CD4-positive, alpha-beta T cell (primary cell): ENCODE measurements at regions not wholly inside any gene's neighbourhood (a gene's known extent, or its start where the extent isn't known, plus 50 kb on each side); places are given as distances from the start of the nearest gene placed in this dataset.

ENCODE experiments used
- ATAC-seq: fragments of 200-7000 bp; cut with Tn5 transposase; one replicate; pipeline ENCODE4 v1.10.0; 2022; ENCODE audit warnings: mild to moderate bottlenecking; ENCODE audit not compliant: poor library complexity
- CTCF ChIA-PET: fragments of 350-600 bp; sonication (Branson Sonifier 250); formaldehyde crosslinking; loops from one replicate; lab custom pipeline; 2021; ENCODE audit warnings: antibody characterized with exemption, inconsistent platforms; lab: Charles Lee
- POLR2A ChIA-PET: fragments of 350-600 bp; sonication (Branson Sonifier 250); formaldehyde crosslinking; loops from one replicate; lab custom pipeline; 2021; ENCODE audit warnings: antibody characterized with exemption, inconsistent platforms; lab: Charles Lee
- DNase-seq, 14 experiments: peaks; one replicate each; pipeline ENCODE4 v3.0.0-alpha.2; 2013 to 2020; ENCODE audit warnings: mixed read lengths in 2 of 14
- H3K27ac ChIP-seq, 2 donors: one replicate each; pipeline versions ENCODE4 v1.5.1 to v1.7.0; 2013; ENCODE audit warnings: low read length in 2 of 2, low read depth in 1 of 2, mild to moderate bottlenecking in 1 of 2
- H3K27me3 ChIP-seq, 2 experiments: 1 replicate in 1 of 2; 2 replicates in 1 of 2; pipeline versions ENCODE4 v1.6.1 to v1.7.0; 2013; ENCODE audit warnings: low read length in 2 of 2, control low read depth in 1 of 2, mild to moderate bottlenecking in 1 of 2, moderate library complexity in 1 of 2; ENCODE audit not compliant: insufficient read depth in 2 of 2, control insufficient read depth in 1 of 2
- H3K36me3 ChIP-seq: one replicate; pipeline ENCODE4 v1.6.1; 2013; ENCODE audit warnings: low read length, control low read depth; ENCODE audit not compliant: insufficient read depth
- H3K4me1 ChIP-seq: one replicate; pipeline ENCODE4 v1.6.1; 2013; ENCODE audit warnings: low read length, control low read depth; ENCODE audit not compliant: insufficient read depth
- H3K4me3 ChIP-seq: one replicate; pipeline ENCODE4 v1.5.1; 2013; ENCODE audit warnings: mild to moderate bottlenecking, low read length, moderate library complexity
- H3K9me3 ChIP-seq, 2 experiments: 1 replicate in 1 of 2; 2 replicates in 1 of 2; pipeline versions ENCODE4 v1.6.1 to v1.7.0; 2013; ENCODE audit warnings: low read length in 2 of 2, mild to moderate bottlenecking in 2 of 2, control low read depth in 1 of 2, moderate library complexity in 1 of 2; ENCODE audit not compliant: control insufficient read depth in 1 of 2, insufficient read depth in 1 of 2
- H3K27ac Mint-ChIP-seq: one replicate; pipeline ENCODE4 v1.8.0; 2020; ENCODE audit warnings: mixed read lengths
- H3K27me3 Mint-ChIP-seq: one replicate; pipeline ENCODE4 v1.8.0; 2021; ENCODE audit warnings: mixed read lengths
- H3K36me3 Mint-ChIP-seq: one replicate; pipeline ENCODE4 v1.8.0; 2021; ENCODE audit warnings: low read depth, mixed read lengths
- H3K4me1 Mint-ChIP-seq: one replicate; pipeline ENCODE4 v1.8.0; 2021; ENCODE audit warnings: low read depth, mixed read lengths
- H3K4me3 Mint-ChIP-seq: one replicate; pipeline ENCODE4 v1.8.0; 2020; ENCODE audit warnings: mild to moderate bottlenecking, mixed read lengths
- H3K9me3 Mint-ChIP-seq: one replicate; pipeline ENCODE4 v1.8.0; 2020; ENCODE audit warnings: mixed read lengths
- intact Hi-C, 2 experiments: fragments of 100-400 bp; cut with DNase I in 1 of 2; cut with micrococcal nuclease in 1 of 2; formaldehyde crosslinking; loops; one replicate each; pipeline versions ENCODE4 v1.15.1 to v1.9.0; 2023 to 2025; cut with DNase I, micrococcal nuclease
- TF ChIP-seq, protein P1 (sequence below): fragments of 200-600 bp; IDR thresholded peaks from one replicate; pipeline ENCODE4 v1.8.0; 2022; ENCODE audit warnings: antibody characterized with exemption, mild to moderate bottlenecking

DNA sequence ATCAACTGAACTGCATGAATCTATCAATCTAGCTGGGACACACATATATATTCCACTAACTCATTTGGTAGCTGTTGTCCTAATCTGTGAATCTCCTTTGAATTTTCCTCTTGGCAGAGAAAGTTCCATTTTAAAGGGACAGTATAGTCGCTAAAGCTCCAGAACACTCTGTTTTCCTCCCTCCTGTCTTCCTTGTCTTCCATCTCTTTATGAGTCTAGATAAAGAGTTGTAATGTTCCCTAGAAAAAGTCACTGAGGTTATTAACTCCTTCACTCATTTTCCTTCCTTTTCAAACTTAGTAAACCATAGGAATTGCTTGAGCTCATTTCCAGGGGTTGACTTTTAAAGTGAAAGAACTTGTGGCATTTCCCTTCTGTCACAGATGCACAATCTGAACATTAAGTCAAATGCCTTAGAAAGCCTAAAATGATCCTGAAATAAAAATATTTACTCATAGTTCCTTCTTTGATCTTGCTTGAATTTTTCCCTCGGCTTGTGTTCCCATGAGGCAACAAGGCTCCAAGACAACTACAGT, 198.4 kb downstream of the TRIM27 start:
- H3K4me3 Mint-ChIP-seq = no peak overlapping the region
- H3K36me3 ChIP-seq = no peaks in the 10 kb centered on the region
- TF ChIP-seq, protein P1, sequence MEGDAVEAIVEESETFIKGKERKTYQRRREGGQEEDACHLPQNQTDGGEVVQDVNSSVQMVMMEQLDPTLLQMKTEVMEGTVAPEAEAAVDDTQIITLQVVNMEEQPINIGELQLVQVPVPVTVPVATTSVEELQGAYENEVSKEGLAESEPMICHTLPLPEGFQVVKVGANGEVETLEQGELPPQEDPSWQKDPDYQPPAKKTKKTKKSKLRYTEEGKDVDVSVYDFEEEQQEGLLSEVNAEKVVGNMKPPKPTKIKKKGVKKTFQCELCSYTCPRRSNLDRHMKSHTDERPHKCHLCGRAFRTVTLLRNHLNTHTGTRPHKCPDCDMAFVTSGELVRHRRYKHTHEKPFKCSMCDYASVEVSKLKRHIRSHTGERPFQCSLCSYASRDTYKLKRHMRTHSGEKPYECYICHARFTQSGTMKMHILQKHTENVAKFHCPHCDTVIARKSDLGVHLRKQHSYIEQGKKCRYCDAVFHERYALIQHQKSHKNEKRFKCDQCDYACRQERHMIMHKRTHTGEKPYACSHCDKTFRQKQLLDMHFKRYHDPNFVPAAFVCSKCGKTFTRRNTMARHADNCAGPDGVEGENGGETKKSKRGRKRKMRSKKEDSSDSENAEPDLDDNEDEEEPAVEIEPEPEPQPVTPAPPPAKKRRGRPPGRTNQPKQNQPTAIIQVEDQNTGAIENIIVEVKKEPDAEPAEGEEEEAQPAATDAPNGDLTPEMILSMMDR = no peak
- CTCF ChIA-PET = no interaction called here
- no peak overlapping the region for H3K27ac ChIP-seq
- DNase-seq (no peak), ATAC-seq (no peak)
- POLR2A ChIA-PET = no interaction called here
- H3K27me3 ChIP-seq = peaks cover 31 to 67% of the 10 kb centered on the region in 2 experiments
- H3K36me3 Mint-ChIP-seq = peaks cover 16% of the 10 kb centered on the region
- peaks cover 96% of the 10 kb centered on the region for H3K27me3 Mint-ChIP-seq
- H3K4me1 ChIP-seq = peaks cover 9% of the 10 kb centered on the region
- peaks cover 11 to 21% of the 10 kb centered on the region in 2 experiments for H3K9me3 ChIP-seq
- H3K27ac Mint-ChIP-seq = no peak overlapping the region
- H3K4me1 Mint-ChIP-seq = peaks cover 22% of the 10 kb centered on the region
- no peak overlapping the region for H3K4me3 ChIP-seq
- intact Hi-C loops = loop anchor here in 1 of 2 experiments (10.0 kb wide), 1 partner anchor 1041 kb away; no protein-coding TSS in a partner anchor
- peaks cover 12% of the 10 kb centered on the region for H3K9me3 Mint-ChIP-seq

DNA sequence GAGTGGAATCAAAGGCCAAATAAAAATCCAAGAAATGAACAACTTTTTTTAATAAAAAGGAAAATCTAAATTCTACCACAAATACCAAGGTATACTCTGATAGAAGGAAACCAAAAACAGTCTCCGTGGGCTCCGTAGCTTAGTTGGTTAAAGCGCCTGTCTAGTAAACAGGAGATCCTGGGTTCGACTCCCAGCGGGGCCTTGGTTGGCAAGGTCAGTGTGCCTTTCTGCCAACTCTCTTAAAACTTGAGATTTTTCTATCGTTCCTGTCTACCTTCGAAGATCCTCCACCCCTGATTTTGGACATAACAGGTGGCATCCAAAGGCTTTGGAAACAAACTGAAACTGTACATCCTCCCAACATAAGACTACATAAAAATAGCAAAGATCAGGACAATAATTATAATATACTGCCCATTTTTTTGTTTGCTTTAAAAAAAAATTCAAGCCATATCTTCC, 197.9 kb downstream of the TRIM27 start:
- CTCF ChIA-PET = no interaction called here
- no peaks in the 10 kb centered on the region for H3K36me3 ChIP-seq
- H3K4me3 ChIP-seq = no peak overlapping the region
- H3K4me1 Mint-ChIP-seq = peaks cover 22% of the 10 kb centered on the region
- TF ChIP-seq, protein P1 = no peak
- H3K9me3 Mint-ChIP-seq = peaks cover 14% of the 10 kb centered on the region
- H3K4me3 Mint-ChIP-seq = no peak overlapping the region
- H3K9me3 ChIP-seq = peaks cover 11 to 19% of the 10 kb centered on the region in 2 experiments
- intact Hi-C loops = loop anchor here in 1 of 2 experiments (10.0 kb wide), 1 partner anchor 1041 kb away; no protein-coding TSS in a partner anchor
- H3K36me3 Mint-ChIP-seq = peaks cover 16% of the 10 kb centered on the region
- H3K27ac Mint-ChIP-seq = no peak overlapping the region
- no peak overlapping the region for H3K27ac ChIP-seq
- DNase-seq (no peak), ATAC-seq (no peak)
- POLR2A ChIA-PET = no interaction called here
- peaks cover 98% of the 10 kb centered on the region for H3K27me3 Mint-ChIP-seq
- H3K27me3 ChIP-seq = peaks cover 36 to 73% of the 10 kb centered on the region in 2 experiments
- peaks cover 9% of the 10 kb centered on the region for H3K4me1 ChIP-seq

DNA sequence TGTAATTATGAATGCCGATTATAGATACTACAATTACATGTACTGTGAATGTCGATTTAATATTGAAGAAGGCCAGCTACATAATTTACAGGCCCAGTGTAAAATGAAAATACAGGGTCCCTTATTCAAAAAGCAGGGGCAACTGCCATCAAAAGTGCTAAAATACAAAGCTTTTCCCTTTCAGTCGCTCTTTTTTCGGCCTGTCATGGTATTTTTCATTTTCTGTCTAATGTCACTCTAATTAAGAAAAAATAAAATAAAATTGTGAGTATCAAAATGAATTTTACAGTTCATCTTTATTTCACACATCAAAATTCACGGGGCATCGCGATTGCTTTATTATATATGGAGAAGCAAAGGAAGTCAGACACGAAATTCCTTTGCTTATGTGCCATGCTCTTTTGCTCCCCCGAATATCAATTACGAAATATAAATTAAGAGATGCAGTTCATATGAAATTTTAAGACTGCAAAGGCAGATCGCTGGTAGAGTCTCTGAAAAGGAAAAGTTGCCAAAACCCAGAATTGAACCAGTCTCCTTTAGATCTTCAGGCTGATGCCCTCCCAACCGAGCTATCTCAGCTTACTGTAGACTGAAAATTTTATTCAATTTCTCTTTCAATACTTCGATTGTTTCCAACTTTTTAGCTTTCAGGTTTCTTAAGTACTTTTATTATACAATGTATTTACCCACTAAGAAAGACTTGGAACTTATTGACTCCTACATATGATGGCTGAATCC, 197.0 kb downstream of the TRIM27 start:
- Histone ChIP-seq H3K27ac (no peak overlapping the region), H3K4me1 (peaks cover 9% of the 10 kb centered on the region), H3K27me3 (peaks cover 40 to 78% of the 10 kb centered on the region in 2 experiments), H3K9me3 (peaks cover 19% of the 10 kb centered on the region in 2 experiments), H3K36me3 (no peaks in the 10 kb centered on the region), H3K4me3 (no peak overlapping the region)
- intact Hi-C loops = loop anchor here in 1 of 2 experiments (10.0 kb wide), 1 partner anchor 1042 kb away; no protein-coding TSS in a partner anchor
- Mint-ChIP-seq H3K36me3 (peaks cover 16% of the 10 kb centered on the region), H3K27ac (no peak overlapping the region), H3K27me3 (peaks cover 98% of the 10 kb centered on the region), H3K4me1 (peaks cover 22% of the 10 kb centered on the region), H3K4me3 (peak overlapping the region; percentile 12), H3K9me3 (peaks cover 14% of the 10 kb centered on the region)
- ChIA-PET CTCF (no interaction called here), POLR2A (interaction anchor here (0.7 kb wide), 1 partner anchor 10 kb away, joined by 3 read pairs; no protein-coding TSS in a partner anchor)
- TF ChIP-seq, protein P1 = no peak
- DNase-seq = no peak
- ATAC-seq = no peak
